ENCODE measurements at regions not wholly inside any gene's neighbourhood (a gene's known extent, or its start where the extent isn't known, plus 50 kb on each side); places are given as distances from the start of the nearest gene placed in this dataset.
"Not testable (repeated sequence)": the region's sequence is repeated elsewhere in the genome, so short reads cannot be mapped to it uniquely, and the experiment has no call there.

DNA sequence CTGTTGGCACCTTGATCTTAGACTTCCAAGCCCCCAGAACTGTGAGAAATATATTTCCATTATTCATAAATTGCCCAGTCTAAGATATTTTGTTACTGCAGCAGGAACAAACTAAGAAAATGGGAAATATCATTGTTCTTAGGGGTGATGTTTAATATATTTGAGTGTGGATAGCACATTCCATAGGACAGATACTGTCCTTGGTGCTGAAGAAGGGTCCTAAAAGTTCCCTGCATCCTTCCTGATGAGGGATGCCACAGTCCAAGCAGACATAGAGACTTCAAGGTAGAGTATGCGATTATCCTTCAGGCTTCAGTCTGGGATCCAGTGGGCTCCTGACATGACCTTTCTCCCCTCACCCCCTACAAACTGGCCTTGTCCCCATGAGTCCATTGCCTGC is 689.0 kb downstream of the TDRD15 start:
- FAIRE-seq: no peak

DNA sequence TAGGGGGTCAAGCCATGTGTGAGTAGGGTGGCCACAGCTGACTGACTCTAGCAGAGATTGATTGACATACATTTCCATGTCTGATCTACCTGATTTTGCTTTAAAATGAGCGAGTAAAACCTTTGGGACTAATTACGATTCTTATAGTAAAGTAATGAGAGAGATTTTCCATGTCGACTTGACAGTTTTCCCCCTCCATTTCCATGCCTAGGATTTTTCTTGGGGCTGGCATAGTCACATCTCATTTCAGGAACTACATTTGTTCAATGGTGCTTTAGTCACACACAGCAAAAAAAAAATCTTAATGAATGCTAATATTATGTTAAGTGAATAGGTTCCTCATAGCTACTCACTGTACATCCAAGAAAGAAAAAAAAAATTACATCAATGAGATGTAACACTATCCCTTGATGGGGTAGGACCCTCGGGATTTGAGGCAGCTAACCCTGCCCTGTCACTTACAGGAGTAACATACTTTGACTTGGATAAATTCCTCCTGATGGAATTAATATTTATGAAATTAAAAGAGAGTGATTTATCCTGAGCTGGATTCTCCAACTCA is 690.9 kb downstream of the TDRD15 start:
- FAIRE-seq: no peak

DNA sequence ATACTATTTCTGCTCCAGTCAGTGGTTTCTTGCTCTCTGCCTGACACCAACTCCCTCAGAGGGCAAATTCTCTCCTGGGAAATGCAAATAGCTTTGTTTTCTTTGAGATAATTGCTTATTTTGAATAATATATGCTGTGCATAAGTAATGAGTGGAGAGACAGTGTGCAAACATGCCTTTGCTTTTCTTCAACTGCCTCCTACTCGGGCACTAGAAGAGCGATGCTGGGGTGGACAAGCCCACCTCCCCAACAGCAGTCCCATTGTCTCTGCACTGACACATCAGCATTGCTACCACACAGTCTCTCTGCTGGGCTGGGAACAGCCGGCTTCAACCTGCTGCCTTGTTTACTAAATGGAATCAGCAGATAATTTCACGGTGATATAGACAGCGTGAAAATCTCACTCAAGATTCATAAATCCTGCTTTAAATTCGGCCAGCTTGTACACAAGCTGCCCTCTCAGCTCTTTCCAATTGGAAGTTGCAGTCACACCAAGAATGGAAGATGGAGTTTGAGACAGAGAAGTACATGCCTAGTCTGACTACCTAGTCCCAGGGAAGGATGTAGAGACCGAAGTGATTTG is 694.5 kb downstream of the TDRD15 start:
- FAIRE-seq: no peak

DNA sequence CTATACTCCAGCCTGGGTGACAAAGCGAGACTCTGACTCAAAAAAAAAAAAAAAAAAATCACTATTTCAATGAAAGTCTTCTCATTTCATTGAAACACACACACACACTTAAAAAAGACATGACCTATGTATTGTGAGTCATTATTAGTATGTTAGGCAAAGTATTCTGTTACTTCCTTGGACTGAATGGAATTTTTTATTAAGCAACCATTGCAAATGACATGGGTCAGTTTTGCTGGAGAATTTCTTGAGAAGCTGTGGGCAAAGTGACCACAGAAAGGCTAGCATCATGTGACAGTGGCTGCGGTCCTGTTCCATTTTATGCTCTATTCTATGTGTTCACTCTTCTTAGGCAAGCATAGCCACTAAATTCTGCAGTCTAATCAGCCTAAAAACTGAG is 695.7 kb downstream of the TDRD15 start:
- no peak for FAIRE-seq

DNA sequence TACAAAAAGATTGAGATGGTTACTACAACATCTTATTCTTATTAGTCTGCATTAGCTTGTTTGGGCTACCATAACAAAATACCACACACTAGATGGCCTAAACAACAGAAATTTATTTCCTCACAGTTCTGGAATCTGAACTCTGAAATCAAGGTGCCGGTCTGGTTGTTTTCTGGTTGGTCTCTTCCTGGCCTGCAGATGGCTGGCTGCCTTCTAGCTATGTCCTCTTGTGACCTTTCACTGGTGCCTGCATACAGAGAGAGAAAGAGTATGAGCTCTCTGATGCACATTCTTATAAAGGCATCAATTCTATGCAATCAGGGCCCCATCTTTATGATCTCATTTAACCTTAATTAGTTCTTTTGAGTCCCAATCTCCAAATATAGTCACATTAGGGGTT is 696.5 kb downstream of the TDRD15 start:
- FAIRE-seq: no peak

DNA sequence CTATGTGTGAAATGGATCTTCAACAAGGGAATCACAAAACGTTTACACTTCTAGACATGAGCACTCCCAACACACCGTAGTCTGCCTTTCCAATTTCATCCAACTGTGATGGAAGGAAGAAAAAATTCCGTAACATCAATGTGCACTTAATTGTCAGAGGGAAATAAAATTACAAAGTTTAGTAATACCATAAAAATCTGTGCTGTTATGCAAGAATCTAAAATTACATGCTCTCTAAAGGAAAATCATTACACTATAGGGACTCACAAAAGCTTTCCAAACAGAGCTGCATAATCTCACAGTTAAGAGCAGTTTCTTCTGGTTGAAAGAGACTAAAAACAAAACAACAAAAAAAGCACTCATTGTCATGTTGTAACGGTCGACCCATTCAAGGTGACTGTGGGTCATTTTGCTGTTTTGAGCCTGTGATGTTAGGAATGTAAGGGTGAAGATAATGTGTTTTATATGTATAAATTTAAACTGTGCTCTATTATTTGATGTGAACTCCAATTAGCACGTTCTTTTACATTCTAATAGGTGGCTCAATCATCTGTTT is 698.0 kb downstream of the TDRD15 start:
- FAIRE-seq: no peak

DNA sequence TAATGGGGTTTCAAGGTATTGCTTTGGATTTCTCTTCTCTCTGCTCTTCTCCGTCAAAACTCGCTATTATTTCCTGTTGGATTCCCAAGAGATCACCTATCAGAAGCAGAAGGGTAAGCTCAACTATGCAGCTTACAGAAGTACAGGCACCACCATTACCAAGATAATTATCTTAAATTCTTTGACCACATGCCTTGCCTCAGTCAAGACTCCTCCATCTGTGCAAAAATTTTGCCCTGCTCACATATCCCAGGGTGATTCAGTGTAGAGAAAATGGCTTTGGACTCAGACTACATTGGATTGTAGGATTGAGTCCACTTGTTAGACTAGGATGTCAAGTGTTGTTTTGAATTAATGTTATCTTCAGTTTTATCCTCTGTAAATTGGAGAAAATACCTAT is 698.7 kb downstream of the TDRD15 start:
- FAIRE-seq: no peak

DNA sequence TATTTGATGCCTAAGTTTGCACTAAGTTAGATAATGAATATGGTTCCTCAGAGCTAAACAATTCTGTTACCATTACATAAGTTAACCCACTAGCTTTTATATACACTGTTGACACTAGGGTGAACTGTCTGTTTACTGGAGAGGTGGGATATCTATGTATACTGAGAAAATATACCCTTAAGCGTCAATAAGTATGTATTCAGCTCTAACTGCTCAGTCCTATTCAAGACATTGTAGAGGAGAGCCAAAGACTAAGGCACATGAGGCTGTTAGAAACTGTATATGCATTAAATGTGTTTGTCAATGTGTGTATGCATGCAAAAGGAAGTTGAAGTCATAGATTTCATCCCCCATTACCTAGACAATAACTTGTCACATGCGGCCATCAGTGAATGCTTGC is 710.0 kb downstream of the TDRD15 start:
- FAIRE-seq: no peak

DNA sequence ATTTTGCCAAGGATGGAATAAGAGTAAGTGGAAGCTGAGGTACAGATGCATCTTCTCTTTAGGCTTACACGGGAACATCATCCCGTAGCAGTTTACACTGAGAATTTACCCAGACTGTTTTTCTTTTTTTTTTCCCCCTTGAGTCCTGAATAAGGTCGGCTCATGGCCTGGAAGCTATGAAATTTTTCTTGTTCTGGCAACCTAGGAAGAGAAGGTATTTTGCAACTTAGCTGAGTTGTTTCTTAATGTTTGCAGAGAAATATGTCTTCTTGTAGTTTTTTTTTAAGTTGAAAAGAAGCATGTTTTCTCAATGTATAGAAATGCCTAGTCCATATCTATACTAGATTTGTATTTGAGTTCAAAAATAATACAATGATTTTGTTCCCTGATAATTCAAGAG is 712.5 kb downstream of the TDRD15 start:
- no peak for FAIRE-seq

DNA sequence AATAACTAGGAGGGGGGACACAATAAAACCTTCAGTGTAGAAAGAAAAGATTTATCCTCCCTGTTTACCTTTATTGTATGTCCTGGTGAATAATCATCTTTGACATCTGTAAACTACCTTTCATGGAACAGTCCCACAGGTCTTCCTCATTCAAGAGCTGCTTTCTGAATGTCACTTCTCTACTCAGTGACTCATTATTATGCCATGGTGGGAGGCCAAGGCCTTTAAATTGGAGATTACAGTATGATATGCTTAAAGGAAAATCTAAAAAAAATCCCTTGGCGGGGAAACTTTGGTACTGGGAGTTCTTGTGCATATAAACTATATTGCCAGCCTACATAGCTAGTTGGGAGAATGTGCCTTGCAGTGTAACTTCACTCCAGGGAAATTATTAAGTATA is 713.0 kb downstream of the TDRD15 start:
- FAIRE-seq: no peak

DNA sequence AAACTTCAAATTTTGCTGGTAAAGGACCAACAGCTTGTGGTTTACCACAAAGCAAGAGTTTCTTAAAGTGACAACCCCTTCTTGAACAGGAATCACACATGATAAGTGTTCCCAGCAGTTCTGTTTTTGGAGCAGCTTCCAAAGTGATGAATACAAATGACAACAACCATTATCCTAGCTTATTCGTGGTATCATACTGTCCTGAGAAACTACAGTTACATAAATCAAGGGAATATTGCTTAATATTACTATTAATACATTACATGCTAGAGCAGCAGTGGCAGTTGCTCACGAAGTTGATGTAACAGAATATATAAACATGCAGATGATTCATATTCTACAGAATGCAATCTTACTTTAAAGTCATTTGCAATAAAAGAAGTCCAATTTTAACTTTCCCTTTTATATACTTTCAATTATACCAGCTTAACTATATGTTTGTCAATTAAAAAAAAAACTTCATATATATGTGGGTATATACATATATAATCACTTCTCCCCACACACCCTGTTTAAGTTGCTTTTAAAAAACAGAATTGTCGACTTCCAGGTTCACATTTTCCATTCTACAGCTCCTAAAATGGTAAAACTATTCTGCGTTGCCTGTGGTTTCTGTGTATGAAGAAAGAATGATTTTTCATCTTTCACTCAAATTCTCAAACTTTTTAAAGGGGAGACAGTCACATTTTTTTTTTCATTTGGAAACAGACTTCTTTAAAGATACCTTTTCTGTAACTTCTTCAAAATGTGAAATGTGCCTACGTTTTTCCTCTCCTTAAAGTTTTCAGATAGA is 713.6 kb downstream of the TDRD15 start:
- FAIRE-seq: no peak

DNA sequence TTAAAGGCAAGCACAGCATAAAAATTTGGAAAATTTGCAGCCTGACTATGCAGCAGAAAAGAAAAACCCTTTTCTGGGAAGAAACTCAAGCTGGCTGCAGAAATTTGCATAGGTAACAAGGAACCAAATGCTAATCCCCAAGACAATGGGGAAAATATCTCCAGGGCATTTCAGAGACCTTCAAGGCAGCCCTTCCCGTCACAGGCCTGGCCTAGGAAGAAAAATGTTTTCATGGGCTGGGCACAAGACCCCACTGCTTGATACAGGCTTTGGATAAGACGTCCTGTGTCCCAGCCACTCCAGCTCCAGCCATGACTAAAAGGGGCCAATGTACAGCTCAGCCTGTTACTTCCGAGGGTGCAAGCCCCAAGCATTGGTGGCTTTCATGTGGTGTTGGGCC is 717.6 kb downstream of the TDRD15 start:
- FAIRE-seq: no peak

DNA sequence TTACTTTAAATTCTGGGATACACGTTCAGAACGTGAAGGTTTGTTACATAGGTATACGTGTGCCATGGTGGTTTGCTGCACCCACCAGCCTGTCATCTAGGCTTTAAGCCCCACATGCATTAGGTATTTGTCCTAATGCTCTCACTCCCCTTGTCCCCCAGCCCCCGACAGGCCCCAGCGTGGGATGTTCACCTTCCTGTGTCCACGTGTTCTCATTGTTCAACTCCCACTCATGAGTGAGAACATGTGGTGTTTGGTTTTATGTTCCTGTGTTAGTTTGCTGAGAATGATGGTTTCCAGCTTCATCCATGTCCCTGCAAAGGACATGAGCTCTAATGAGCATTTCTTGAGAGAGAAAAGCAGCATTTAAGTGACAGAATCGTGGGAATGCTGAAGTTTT is 726.6 kb downstream of the TDRD15 start:
- FAIRE-seq: not testable (repeated sequence)

DNA sequence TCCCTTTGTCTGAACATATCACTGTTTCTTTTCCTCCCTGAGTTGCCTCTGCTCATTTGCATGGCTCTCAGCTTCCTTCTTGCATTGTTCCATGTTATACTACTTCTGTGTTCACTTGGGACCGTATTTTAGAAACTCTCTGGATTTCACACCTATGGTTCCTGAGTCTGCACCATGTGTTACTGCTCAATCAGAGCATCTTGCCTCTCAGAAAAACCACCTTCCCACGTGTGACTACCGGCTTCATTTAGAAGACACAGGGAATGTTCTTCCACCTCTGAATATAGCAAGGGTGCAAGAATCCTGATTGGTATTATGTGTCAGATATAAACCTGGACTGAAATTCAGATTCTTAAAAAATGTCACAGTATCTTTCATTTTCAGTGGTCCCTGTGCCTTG is 731.2 kb downstream of the TDRD15 start:
- no peak for FAIRE-seq

DNA sequence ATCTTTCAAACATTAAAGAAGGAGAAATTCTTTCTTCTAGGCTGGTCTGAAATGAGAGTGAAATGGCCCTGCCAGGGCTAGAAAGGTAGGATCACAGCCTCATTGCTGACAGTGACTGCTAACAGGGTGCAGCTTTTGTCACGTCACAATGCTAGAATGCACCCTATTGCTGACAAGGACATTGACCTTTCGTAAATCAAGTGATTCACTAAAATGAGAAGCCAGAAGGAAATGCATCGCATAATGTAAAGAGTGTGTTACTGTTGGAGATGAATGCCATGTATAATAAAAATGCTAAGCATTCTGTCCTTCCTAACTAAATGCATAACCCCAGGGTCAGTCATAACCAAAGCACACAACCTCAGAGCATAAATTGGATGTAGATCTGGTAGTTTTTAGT is 732.9 kb downstream of the TDRD15 start:
- FAIRE-seq: no peak

DNA sequence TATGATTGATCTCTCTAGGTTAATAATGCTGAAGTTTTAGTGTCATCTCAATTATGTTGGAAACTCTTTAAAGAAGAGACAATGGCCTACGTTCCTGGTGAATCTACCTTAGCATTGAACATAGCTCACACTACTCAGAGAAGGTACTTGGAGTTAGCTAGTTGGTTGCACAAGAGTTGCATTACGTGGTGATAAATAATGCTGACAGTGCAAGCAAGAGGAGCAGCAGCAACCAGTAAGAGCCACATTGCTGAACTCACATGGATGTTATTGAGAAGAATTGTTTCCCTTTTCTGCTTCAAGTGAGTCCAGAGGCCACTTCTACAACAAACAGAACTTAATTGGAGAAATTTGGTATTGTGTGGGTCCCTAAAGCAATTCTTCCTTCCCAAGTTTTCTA is 737.1 kb downstream of the TDRD15 start:
- no peak for FAIRE-seq

DNA sequence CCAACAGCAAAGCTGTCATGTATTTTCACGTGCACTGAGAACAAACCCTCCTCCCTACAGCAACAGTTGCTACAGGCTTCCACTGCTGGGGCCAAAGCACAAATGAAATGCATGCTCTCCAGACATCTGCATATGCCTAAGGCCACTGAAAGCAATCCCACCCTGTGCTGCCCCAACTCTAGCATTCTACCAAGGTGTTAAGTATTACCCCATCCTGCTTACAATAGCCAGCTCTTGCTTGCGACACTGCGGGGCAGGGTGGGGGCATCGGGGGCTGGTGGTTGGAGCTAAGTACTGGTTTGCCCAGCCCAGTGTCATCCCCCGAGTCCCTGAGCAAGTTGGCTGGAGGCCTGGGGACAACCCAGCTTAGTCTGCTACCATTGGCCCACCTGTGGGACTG is 742.5 kb downstream of the TDRD15 start:
- no peak for FAIRE-seq

DNA sequence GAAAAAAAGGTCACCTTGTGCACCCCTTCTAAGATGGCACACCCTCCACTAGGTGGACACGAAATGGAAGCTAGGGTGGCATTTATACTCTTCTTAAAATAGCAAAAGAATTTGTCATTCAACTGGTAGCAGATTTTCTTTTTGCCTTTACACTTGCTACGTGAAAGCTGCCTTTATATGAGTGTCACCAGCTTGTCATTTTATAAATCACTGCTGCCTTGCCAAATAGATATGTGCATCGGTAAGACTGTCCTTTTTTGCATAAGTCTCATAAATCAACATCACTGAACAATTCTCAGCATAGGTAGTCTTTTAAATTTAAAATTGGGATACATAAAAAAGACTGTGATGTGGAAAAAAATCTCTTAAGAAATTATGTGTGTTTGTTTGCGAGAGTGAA is 764.1 kb downstream of the TDRD15 start:
- no peak for FAIRE-seq

DNA sequence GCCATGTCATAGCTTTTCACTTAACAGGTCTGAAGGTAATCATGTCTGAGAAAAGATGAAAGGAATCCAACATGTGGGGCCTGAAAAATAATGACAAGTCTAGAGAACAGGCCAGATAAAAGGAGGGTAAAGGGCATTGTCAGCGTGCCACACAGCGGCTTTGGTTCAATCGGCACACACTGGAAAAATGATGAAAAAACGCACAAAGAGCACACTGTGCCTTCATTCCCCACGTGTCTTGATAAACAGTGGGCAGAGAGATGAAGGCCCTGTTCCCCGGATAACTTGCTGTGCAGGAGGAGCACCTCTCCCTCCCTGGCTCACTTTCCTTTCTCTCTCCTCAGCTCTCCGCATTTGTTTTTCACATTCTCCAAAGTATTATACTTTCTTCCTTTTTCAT is 766.3 kb downstream of the TDRD15 start:
- no peak for FAIRE-seq

DNA sequence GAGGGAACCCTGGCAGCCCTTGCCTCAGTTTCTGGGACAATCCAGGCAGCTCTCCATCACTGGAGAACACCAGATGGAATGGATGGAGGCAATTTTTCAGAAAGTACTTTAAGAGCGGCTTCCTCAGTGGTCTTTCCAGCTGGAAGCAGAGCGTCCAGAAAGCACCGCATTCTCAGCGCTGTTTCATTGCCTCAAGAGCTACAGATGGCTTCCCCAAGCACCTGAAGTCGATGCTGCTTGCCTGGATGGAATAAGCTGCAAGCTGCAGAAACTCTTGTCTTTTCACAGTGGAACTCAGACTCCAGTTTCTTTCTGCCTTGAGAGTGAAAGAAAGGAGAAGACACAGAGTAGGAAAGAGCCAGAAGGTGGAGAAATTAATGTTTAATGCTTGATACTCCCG is 766.9 kb downstream of the TDRD15 start:
- FAIRE-seq: no peak

DNA sequence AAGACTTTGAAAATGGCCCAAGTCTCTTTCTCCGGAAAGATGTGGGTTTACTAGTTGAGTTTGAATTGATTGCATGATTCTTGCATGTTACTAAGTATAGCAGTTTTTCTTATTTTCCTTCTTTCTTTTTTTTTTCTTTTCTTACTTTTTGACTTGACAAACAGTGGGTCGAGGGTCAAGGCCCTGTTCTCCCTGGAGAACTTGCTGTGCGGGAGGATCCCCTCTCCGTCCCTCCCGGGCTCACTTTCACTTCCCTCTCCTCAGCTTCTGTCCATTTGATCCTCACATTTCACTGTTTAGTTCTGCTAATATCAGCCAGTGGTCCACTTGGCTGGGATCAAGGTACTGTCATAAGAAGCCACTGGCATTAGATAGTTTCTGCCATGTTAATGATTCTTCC is 767.4 kb downstream of the TDRD15 start:
- no peak for FAIRE-seq

DNA sequence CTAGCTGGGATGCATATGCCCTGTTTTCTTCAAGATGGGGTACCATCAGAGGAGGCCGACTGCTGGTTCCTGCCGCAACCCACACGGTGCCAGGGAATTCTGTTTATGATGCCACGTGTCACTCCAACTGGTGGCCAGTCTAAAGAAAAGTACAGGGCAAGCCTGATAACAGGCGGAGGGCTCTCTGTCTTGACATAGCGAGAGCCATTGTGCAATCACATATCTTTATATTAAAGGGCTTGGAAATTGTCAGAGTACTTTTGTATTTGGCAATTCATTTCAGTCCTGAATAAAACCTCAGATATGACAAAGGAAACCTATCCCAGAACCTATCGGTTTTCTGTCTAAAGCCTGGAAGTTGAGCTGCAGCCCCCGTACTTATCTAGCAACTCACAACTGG is 768.4 kb downstream of the TDRD15 start:
- no peak for FAIRE-seq

DNA sequence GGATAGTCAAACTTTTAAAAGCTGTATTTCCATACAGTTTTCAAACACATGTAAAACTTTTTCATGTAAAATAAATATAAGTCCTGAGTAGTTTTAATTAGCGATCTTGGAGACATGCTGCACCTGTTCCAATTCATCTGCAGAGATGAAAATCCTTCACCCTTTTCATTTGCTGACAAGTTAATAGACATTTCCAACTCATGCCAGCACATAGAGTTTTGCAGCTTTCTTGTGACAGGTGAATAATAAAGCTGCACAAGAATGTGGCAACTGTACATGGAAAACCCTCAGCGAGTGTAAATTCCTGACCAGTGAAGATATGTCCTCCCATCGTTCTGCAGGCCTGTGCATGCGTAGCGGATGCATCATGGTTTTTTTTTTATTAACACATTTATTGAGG is 771.4 kb downstream of the TDRD15 start:
- FAIRE-seq: no peak

DNA sequence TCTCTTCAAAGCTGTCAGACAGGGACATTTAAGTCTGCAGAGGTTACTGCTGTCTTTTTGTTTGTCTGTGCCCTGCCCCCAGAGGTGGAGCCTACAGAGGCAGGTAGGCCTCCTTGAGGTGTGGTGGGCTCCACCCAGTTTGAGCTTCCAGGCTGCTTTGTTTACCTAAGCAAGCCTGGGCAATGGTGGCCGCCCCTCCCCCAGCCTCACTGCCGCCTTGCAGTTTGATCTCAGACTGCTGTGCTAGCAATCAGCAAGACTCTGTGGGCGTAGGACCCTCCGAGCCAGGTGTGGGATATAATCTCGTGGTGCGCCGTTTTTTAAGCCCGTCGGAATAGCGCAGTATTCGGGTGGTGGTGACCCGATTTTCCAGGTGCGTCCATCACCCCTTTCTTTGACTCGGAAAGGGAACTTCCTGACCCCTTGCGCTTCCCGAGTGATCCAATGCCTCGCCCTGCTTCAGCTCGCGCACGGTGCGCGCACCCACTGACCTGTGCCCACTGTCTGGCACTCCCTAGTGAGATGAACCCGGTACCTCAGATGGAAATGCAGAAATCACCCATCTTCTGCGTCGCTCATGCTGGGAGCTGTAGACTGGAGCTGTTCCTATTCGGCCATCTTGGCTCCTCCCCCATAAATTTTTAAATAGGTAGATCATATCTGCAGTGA is 785.1 kb downstream of the TDRD15 start:
- not testable (repeated sequence) for FAIRE-seq

Data from A204.1 (cell line).